GM23338 (cell line): ENCODE measurements at regions not wholly inside any gene's neighbourhood (a gene's known extent, or its start where the extent isn't known, plus 50 kb on each side); places are given as distances from the start of the nearest gene placed in this dataset.

Source experiments
- CREB1 ChIP-seq: fragments of 250-450 bp; sonication (Bioruptor Pico); IDR thresholded peaks from 2 replicates; pipeline ENCODE4 v1.5.0; 2020; ENCODE audit warnings: low read depth, mild to moderate bottlenecking, moderate library complexity
- EZH2 ChIP-seq: fragments of 200-600 bp; sonication (generic); IDR thresholded peaks from one replicate; pipeline ENCODE4 v1.8.0; 2017; ENCODE audit warnings: antibody characterized with exemption, mild to moderate bottlenecking, low read depth; ENCODE audit not compliant: unreplicated experiment
- STAT1 ChIP-seq: IDR thresholded peaks from one replicate; pipeline ENCODE4 v1.6.1; 2016; ENCODE audit warnings: antibody characterized with exemption; ENCODE audit not compliant: unreplicated experiment
- ZNF114 ChIP-seq: fragments of 250-450 bp; sonication (Bioruptor Pico); IDR thresholded peaks from 2 replicates; pipeline ENCODE4 v1.5.0; 2020; ENCODE audit warnings: mild to moderate bottlenecking, moderate library complexity
- ZNF331 ChIP-seq: fragments of 250-450 bp; sonication (Bioruptor Pico); IDR thresholded peaks from 2 replicates; pipeline ENCODE4 v1.5.0; 2020; ENCODE audit warnings: low read depth, mild to moderate bottlenecking, moderate library complexity
- TF ChIP-seq, protein P1 (sequence below): fragments of 250-450 bp; sonication (Bioruptor Pico); IDR thresholded peaks from 2 replicates; pipeline ENCODE4 v1.5.0; 2020; ENCODE audit warnings: mild to moderate bottlenecking, moderate library complexity
- TF ChIP-seq, protein P2 (sequence below): IDR thresholded peaks from one replicate; pipeline ENCODE4 v1.6.1; 2018; ENCODE audit warnings: antibody characterized with exemption; ENCODE audit not compliant: unreplicated experiment

DNA sequence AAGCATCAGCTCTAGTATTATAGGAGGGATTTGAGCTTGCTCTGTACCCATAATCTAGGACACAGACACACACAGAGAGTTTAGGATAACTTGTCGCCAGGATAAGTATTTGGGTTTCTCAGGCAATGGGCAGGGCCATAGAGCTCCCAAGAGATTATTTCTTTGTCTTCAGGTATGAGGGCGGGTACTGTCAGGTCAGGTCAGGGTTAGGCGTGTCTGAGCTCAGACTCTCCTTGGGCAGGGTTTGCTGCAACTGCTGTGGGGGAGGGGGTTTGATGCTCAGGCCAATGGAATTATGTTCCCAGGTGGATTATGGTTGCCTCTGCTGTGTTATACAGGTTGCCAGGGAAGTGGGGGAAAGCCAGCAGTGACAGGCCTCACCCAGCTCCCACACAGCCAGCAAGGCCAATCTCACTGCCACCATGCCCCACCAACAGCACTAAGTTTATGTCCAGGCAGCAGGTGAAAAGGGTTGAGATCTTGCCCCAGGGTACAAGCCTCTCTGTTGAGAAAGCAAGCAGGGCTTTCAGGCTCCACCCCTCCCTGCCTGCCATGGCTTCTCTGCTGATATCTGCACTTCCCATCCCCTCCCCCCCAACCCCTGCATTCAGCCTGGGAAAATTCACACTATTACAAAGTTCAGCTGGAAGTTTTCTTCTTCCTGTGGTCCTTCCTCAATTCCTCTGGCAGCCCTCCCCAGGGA, 101.3 kb downstream of the RRAGB start (continued):
- TF ChIP-seq, protein P1, sequence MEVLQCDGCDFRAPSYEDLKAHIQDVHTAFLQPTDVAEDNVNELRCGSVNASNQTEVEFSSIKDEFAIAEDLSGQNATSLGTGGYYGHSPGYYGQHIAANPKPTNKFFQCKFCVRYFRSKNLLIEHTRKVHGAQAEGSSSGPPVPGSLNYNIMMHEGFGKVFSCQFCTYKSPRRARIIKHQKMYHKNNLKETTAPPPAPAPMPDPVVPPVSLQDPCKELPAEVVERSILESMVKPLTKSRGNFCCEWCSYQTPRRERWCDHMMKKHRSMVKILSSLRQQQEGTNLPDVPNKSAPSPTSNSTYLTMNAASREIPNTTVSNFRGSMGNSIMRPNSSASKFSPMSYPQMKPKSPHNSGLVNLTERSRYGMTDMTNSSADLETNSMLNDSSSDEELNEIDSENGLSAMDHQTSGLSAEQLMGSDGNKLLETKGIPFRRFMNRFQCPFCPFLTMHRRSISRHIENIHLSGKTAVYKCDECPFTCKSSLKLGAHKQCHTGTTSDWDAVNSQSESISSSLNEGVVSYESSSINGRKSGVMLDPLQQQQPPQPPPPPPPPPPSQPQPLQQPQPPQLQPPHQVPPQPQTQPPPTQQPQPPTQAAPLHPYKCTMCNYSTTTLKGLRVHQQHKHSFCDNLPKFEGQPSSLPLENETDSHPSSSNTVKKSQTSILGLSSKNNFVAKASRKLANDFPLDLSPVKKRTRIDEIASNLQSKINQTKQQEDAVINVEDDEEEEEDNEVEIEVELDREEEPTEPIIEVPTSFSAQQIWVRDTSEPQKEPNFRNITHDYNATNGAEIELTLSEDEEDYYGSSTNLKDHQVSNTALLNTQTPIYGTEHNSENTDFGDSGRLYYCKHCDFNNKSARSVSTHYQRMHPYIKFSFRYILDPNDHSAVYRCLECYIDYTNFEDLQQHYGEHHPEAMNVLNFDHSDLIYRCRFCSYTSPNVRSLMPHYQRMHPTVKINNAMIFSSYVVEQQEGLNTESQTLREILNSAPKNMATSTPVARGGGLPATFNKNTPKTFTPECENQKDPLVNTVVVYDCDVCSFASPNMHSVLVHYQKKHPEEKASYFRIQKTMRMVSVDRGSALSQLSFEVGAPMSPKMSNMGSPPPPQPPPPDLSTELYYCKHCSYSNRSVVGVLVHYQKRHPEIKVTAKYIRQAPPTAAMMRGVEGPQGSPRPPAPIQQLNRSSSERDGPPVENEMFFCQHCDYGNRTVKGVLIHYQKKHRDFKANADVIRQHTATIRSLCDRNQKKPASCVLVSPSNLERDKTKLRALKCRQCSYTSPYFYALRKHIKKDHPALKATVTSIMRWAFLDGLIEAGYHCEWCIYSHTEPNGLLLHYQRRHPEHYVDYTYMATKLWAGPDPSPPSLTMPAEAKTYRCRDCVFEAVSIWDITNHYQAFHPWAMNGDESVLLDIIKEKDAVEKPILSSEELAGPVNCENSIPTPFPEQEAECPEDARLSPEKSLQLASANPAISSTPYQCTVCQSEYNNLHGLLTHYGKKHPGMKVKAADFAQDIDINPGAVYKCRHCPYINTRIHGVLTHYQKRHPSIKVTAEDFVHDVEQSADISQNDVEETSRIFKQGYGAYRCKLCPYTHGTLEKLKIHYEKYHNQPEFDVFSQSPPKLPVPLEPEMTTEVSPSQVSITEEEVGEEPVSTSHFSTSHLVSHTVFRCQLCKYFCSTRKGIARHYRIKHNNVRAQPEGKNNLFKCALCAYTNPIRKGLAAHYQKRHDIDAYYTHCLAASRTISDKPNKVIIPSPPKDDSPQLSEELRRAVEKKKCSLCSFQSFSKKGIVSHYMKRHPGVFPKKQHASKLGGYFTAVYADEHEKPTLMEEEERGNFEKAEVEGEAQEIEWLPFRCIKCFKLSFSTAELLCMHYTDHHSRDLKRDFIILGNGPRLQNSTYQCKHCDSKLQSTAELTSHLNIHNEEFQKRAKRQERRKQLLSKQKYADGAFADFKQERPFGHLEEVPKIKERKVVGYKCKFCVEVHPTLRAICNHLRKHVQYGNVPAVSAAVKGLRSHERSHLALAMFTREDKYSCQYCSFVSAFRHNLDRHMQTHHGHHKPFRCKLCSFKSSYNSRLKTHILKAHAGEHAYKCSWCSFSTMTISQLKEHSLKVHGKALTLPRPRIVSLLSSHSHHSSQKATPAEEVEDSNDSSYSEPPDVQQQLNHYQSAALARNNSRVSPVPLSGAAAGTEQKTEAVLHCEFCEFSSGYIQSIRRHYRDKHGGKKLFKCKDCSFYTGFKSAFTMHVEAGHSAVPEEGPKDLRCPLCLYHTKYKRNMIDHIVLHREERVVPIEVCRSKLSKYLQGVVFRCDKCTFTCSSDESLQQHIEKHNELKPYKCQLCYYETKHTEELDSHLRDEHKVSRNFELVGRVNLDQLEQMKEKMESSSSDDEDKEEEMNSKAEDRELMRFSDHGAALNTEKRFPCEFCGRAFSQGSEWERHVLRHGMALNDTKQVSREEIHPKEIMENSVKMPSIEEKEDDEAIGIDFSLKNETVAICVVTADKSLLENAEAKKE, result no peak
- TF ChIP-seq ZNF114 (CRISPR knock-in tag), result no peak
- TF ChIP-seq, protein P2, sequence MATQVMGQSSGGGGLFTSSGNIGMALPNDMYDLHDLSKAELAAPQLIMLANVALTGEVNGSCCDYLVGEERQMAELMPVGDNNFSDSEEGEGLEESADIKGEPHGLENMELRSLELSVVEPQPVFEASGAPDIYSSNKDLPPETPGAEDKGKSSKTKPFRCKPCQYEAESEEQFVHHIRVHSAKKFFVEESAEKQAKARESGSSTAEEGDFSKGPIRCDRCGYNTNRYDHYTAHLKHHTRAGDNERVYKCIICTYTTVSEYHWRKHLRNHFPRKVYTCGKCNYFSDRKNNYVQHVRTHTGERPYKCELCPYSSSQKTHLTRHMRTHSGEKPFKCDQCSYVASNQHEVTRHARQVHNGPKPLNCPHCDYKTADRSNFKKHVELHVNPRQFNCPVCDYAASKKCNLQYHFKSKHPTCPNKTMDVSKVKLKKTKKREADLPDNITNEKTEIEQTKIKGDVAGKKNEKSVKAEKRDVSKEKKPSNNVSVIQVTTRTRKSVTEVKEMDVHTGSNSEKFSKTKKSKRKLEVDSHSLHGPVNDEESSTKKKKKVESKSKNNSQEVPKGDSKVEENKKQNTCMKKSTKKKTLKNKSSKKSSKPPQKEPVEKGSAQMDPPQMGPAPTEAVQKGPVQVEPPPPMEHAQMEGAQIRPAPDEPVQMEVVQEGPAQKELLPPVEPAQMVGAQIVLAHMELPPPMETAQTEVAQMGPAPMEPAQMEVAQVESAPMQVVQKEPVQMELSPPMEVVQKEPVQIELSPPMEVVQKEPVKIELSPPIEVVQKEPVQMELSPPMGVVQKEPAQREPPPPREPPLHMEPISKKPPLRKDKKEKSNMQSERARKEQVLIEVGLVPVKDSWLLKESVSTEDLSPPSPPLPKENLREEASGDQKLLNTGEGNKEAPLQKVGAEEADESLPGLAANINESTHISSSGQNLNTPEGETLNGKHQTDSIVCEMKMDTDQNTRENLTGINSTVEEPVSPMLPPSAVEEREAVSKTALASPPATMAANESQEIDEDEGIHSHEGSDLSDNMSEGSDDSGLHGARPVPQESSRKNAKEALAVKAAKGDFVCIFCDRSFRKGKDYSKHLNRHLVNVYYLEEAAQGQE, result no peak
- no peak for TF ChIP-seq EZH2
- no peak for TF ChIP-seq ZNF331
- no peak for TF ChIP-seq STAT1
- no peak for TF ChIP-seq CREB1 (CRISPR knock-in tag)
